NCI-H2196 treated with DMSO at 0.1 percent for 48 hours (cell line): ENCODE measurements at regions not wholly inside any gene's neighbourhood (a gene's known extent, or its start where the extent isn't known, plus 50 kb on each side); places are given as distances from the start of the nearest gene placed in this dataset.
A peak's percentile ranks its signal among the peaks of the same experiment; 100 is the strongest.

ENCODE experiments used
- DNase-seq: peaks from one replicate; lab custom pipeline; 2025; ENCODE audit not compliant: unreplicated experiment; lab: John Stamatoyannopoulos, UW

DNA sequence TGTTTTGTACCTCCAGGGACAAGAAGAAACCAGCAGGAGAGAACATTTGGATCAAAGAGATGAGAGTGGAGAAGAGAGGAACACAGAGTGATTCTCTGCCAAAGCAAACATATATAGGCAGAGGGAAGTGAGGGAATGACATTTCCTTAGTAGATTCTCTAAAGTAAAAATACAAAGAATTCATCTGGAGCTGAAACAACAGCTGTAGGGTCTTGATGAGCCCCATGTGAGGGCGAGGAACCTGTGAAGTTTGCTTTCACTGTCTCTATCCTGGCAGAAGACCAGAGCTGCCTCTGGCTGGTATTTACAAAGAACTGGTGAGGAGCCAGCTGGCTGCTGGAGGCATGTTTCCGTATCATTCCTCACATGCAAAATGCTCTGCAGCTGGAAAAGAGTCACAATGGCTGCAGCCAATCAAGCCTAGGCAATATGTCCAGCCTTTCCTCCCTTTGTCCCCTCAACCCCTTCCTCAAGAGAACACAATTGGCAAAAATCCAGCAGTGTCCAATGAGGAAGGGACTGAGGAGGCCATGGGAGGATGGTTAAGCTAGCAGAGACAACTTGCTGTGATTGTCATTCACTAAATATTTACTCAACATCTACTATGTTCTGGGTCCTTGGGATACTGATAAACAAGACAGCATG, 122.5 kb downstream of the PHLDA1 start:
- peak; percentile 79 for DNase-seq

- DNase-seq = no peak
Measured at GRCh38 chr12:75905922-75906321, 125.7 kb downstream of the PHLDA1 start.

DNA sequence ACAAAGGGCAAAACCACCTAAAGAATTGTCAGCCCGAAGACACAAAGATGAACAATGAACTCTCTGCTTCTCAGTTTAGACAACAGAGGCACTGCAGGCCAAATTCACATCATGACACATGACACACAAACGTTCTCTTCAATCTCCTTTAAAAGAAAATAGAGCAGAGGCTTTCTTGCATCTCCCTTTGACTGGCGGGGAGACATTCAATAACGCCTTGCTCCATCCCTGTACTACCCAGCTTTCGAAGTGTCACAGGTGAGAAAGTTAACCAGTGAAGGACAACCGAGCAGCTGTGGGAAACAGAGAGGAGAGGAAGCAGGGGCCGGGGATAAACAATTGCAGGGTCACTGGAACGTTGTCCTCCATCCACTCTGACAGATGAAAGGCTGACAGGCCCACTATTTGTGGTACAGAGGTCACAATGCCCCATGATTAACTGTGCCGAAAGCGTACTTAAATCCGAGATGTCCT, 130.8 kb downstream of the PHLDA1 start:
- no peak for DNase-seq

DNA sequence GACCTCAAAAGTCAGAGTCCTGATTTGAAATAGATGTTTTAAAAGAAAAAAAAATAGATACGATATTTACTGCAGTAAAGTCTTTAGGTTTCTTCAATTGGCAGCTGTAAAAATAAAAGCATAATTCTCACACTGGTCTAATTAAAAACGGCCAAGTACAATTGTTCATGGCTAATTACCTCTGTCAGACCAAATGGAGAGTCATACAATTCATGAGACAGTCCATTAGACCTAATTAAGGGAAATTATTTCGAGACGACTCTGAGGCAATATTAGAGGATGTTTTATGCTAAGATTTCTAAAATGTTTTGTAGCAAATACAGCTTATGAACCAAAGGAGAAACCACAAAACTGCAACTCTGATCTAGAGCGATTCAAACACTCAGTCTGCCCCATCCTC, 131.3 kb downstream of the PHLDA1 start:
- DNase-seq = no peak

GRCh38 chr12:75894965-75895754, 136.4 kb downstream of the PHLDA1 start:
- no peak for DNase-seq

DNA sequence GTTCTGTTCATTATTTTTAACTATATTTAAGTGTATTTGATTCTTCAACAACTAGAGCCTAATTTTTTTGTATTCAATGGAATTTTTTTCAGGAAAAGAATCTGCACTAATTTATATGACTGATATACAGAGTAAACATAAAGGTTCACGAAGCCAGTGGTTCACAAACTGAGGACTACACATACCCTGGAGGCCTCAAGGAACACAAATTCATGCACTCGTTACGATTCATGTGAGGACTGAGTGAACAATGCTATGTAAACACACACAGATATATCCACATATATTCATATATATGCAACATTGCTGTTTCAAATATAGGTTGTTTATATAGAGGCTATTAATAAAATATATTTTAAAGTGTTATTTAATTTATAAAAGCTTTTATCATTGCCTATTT, 137.8 kb downstream of the PHLDA1 start:
- no peak for DNase-seq

DNA sequence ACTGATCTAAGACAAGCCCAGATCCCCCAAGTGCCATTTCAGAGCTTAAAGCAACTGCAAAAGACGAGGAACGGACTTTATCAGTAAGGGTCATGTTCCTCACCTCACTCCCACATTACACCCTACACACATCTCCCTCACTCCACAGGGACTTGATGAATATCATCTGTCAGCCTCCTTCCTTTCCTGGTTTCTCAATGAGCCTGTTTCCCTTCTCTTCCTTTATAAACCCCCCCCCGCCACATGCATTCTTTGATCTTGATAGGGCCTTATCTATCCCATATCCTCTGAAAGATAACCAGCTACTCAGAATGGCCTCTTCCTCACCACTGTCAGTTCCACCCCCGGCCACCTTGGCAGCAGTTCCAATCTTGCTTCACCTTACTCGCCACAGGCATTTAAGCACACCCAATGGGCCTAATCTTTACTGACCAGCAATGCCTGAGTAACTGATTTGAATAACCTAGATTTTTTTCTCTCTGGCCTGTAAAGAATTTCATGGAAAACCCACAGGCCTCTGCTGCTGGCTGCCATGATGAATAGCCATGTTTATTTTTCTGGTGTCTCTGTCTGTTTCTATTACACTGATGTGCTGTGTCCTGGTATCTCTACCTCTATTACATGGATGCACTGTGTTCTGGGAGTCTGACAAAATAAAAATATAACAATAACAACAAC, 138.7 kb downstream of the PHLDA1 start:
- no peak for DNase-seq

DNA sequence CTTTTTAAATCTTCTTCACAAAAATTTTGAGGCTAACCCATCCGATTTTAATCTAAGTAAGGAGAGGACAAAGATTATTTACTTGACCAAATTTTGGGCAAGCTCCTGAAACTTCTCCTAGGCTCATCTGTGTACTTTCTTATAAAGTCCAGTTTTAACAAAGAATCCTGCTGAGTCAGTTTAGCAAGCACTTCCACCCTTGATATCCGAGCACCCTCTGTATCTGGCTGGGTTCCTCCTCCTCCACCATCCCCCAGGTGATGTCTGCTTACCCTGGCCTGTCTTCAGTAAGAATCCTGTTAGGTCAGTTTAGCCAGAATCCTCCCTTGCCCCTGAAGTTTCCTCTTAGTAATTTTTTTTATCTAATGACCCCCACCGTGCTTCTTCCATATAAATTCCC, 140.5 kb downstream of the PHLDA1 start:
- peak; percentile 7 for DNase-seq

GRCh38 chr12:75890660-75891059, 140.9 kb downstream of the PHLDA1 start:
- no peak for DNase-seq

- DNase-seq = no peak
Measured at GRCh38 chr12:75890141-75890540, 141.4 kb downstream of the PHLDA1 start.

DNA sequence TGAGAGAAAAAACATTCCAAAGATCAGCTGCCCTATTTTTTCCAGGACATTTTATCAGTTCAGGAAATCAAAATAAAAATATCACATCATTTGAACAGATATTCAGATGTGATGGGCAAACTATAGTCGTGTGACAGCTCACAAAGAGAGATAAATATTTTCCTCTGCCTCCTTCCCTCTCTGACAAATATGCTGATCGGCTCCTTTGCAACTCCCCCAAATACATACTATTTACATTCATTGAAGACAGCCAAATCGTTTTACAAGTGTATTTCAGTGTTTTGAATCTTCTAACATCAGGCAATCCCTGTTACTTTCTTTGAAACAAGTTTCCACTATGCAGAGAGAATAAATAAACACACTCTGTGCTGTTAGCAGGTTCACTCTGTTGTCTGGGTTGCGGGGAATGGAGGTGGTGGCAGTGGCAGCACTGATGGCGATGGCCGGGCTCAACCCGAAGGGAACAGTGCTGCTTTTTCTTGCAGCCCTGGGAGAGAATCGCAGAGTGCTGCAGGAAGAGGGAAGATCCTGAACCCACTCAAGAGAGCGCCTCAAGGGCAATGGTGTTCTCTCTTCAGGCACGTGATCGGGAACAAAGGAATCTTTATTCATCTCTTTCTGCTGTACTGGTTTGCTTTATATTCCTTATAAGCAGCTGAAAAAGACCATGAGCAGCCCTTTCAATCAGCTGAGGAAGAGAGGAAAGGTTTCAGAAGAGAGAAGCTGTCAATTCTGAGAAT, 142.5 kb downstream of the PHLDA1 start:
- no peak for DNase-seq

DNA sequence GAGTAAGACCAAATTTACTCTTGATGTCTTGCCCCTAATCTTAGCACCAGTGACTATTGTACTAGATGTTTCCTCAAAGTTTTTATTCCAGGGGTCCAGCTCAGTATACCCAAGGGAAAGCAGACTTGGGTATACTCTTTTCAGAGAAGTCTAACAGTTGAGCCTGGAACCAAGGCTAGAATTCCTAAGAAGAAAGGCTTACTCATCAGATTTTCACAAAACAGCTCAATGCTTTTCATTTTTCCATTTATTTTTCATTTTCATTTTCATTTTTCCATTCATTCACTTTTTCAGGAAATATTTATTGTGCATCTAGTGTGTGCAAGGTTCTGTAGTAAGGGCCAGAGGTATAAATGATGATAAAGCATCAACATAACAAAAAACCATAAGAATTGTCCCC, 143.2 kb downstream of the PHLDA1 start:
- DNase-seq = no peak

- no peak for DNase-seq
Measured at GRCh38 chr12:75887979-75888378, 143.6 kb downstream of the PHLDA1 start.

GRCh38 chr12:75884465-75884985, 147.1 kb downstream of the PHLDA1 start:
- no peak for DNase-seq

DNA sequence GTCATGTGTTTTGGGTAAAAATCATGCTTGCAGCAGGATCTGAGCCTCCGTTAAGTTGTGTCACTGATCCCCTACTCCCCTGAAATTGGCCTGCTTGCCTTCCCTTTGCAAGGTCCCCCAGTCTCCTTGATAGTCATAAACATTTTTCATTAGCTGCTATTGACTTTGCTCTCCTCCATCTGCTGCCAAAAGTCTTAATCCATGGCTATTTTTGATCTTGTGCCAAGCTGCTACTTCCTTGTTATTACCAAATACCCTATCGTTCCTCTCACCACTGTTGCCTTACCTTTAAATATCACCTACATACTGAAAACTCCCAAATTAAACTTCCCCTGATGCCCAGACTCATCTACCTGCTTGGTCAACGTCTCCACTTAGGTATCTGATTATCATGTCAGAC, 148.3 kb downstream of the PHLDA1 start:
- DNase-seq = peak; percentile 26

DNA sequence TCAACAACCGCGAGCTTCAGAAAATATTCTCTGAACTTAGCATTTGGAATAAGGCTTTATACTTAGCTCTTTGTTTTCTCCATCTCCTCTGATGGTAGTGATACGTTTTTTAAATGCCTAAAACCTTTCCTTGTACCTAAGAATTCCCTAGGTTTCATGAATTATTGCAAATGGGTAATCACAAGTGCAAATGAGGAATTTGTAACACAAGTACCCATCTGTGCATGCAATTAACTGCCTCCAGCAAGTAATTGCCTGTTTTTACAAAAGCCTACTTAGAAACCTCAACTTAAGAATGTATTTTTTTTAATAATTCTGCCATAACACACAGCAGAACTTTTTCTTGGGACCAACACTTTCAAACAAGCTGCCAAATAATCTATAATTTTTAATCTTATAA, 149.2 kb downstream of the PHLDA1 start:
- no peak for DNase-seq

DNA sequence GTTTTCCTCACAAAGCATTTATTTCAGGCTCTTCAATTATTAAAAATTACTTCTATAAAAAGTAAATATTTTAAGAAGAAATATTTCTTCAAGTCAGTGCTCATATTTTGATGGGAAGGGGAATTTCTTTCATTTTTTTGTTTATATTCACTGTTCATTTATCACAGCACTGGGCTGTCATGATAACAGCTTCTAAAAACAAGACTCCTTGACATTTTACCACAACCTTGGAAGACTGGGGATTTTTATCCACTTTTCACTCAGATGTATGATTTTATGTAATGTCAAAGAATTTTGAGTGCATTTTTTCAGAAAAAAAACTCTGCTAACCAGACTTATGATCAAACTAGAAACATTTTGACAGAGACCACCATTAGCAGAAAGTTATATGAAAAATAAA, 149.7 kb downstream of the PHLDA1 start:
- DNase-seq = no peak

DNA sequence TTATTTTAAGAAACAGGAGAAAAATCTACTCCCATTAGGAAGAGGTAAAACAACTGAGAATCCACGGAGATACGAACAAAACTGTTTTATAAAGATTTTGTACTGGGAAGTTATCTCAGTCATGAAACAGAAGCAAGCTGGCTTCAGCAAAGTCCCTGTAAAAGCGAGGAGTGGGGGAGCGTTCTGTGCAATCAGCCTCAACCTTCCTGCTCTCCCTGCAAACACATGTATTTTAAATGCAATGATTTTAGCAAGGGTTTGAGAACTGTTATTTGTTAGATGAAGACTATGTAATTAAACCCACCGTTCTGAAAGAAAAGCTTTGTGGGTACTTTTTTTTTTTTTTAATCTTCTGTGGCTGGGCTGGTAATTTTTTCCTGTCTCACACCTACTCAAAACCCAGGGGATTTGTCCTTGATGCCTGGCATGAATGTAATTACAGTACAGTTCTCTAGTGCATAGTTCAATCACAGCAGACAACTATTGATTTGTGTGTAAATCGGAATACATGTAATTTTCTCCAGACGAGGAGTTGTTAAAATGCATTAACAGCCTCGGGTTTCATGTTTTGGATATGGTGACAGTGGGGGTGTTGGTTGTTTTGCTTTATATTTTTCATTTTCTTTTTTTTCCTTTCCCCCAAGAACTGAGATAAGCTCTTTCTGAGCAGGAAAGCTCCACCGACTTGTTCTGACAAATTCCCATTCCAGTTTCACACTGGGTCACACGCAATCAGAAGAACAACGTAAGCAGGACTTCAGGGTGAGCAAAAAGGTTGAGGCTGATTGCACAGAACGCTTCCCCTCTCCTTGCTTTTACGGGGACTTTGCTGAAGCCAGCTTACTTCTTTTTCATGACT, 153.6 kb downstream of the PHLDA1 start:
- no peak for DNase-seq

- DNase-seq = no peak
Measured at GRCh38 chr12:75876832-75877762, 154.5 kb downstream of the PHLDA1 start.
